GM19099 (cell line): ENCODE measurements at regions not wholly inside any gene's neighbourhood (a gene's known extent, or its start where the extent isn't known, plus 50 kb on each side); places are given as distances from the start of the nearest gene placed in this dataset.

Experiments used
- POLR2A ChIP-seq: IDR thresholded peaks from 3 replicates; pipeline ENCODE4 v1.6.1; 2011; ENCODE audit warnings: low read depth; ENCODE audit not compliant: insufficient read length; ENCODE audit errors: extremely low read depth

- no peak for TF ChIP-seq POLR2A
These were observed 51.2 kb upstream of the PCBD1 start for GRCh38 chr10:70939441-70940003.

DNA sequence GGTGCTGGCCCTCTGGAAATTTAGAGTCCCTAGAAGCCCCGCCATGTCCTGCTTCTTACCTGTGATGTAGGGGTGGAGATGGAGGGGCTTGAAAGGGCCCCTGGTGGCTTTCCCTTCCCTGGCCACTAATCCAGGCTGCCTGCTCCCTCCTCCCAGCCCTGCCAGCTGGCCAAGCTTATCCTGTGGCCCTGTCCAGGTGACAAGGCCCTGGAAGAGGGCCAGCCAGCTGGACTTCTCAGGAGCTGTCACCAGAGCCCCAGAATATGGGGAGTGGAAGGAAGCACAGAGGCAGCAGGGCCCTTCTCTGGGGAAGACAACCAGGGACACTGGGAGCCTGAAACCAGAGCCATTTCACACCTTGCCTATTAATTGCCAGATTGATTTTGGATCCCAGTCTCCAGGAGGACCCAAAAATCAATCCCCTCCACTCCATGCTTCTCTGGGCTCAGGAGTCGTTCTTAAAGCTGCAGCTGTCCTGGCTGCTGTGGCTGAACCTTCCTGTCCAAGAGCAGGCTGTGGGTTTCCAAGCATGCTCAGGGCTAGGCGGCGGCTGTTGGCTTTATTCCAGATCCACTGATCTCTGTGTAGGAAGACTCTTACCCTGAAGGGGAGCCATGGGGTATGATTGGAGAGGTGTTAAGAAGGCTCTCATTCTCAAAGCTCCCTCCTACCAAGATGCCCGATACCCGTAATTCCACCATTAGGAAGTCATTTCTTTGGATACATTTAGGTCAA is 52.6 kb upstream of the PCBD1 start:
- no peak for TF ChIP-seq POLR2A

GRCh38 chr10:70942125-70942524 is 53.8 kb upstream of the PCBD1 start:
- no peak for TF ChIP-seq POLR2A

GRCh38 chr10:70942725-70943124 is 54.4 kb upstream of the PCBD1 start:
- TF ChIP-seq POLR2A: no peak

GRCh38 chr10:70943249-70943648 is 54.9 kb upstream of the PCBD1 start:
- TF ChIP-seq POLR2A: no peak

GRCh38 chr10:70943841-70944466 is 55.6 kb upstream of the PCBD1 start:
- TF ChIP-seq POLR2A: no peak

GRCh38 chr10:70950037-70950436 is 61.7 kb upstream of the PCBD1 start:
- TF ChIP-seq POLR2A: no peak

- no peak for TF ChIP-seq POLR2A
These were observed 62.4 kb upstream of the PCBD1 start for GRCh38 chr10:70950801-70951200.

- TF ChIP-seq POLR2A: no peak
These were observed 64.0 kb upstream of the PCBD1 start for GRCh38 chr10:70952401-70952800.

GRCh38 chr10:70952921-70953320 is 64.6 kb upstream of the PCBD1 start:
- TF ChIP-seq POLR2A: no peak

DNA sequence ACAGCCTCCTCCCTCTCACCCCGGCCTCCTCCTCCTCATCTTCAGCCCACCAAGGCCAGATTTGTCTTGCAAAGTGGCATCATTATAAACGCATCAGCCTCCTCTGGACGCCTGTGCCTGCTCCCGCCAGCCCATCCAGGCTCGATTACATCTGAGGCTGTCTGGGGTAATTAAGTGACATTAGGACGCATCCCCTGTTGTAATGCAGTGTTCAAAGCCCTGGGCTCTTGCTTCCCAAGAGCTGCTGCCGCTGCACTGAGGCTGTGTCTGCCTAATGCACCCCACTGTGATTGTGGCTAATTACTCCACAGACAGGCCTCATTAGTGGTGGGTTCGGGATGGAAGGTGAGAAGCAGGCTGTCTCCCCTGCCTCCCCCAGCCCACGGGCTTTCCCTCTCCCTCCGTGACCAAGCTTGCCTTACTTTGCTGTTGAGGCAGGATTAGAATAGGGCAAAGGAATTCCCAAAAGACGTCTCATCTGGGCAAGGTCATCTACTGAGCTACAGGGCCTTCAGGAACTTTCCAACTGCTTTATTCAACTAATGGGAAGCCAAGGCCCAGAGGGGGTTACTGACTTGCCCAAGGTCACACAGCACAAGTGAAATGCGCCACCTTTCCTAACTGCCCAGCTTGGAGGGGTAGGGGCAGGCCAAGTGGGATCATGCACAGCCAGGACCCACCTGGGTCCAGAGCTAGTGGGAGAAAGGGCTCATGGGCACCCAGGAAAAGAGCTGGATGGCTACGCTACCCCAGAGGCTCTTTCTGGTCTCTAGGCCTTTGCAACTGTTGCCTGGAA is 66.2 kb upstream of the PCBD1 start:
- TF ChIP-seq POLR2A: no peak

DNA sequence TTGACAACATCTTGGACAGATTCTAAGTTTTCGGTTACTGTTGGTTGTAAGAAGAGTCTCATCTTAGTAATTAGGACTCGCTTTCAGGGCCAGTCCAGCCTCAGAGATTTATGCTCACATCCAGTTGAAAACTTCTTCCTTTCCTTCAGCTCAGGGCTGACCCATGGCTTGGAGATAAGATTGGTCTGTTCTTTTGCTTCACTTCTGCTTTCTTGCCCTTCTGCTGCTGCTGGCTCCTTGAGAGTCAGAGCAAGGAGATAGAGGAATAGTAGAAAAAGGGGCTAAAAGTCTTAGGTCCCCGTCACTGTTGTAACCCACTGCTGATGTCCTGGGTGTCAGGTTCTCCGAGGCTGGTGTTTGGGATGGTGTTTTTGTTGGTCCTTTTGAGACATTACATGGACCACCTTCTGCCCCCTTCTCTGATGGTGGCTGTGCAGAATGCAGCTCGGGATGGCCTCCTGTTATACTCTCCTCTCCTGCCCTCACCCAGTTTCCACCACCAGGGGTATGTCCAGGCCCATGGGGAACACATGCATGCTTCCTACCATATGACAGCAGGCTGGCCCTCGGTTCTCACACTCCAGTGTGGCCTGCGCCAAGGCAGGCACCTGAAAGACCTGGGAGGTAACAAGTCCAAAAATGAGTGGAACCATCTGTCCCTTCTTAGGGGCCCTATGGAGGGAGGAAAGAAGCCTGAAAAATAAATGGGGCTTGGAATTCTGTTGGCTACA is 67.8 kb upstream of the PCBD1 start:
- TF ChIP-seq POLR2A: no peak

DNA sequence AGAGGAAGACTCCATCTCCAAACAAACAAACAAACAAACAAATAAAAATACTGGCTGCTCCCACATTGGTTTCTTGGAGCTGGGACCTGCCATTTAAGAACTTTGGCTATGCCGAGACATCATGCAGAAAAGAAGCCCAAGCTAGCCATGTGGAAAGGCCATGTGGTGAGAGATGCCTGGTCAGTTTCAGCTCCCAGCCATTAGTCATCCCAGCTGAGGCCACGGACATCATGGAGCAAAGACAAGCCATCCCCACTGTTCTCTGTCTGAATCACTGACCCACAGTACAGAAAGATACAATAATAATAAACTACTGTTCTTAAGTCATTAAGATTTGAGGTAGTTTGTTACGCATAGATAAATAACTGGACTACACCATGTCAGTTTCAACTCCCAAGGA is 70.0 kb upstream of the PCBD1 start:
- TF ChIP-seq POLR2A: no peak

- no peak for TF ChIP-seq POLR2A
These were observed 72.0 kb upstream of the PCBD1 start for GRCh38 chr10:70960316-70960715.
